ENCODE measurements at regions not wholly inside any gene's neighbourhood (a gene's known extent, or its start where the extent isn't known, plus 50 kb on each side); places are given as distances from the start of the nearest gene placed in this dataset.

GRCh38 chr18:22765896-22766295 is 167.2 kb upstream of the RBBP8 start:
- no peak overlapping the region for H2AFZ ChIP-seq (ENCODE audit: control insufficient read depth, low read depth, low read length)
- ChIA-PET SMC1A (ENCODE audit: uncharacterized antibody, unreplicated experiment) (interaction anchor here (1.1 kb wide), 1 partner anchor 8 kb away, joined by 4 read pairs; no protein-coding TSS in a partner anchor), RAD21 (ENCODE audit: unreplicated experiment) (no interaction called here), CTCF (no interaction called here), POLR2A (interaction anchor here (1.0 kb wide), 1 partner anchor 9 kb away, joined by 4 read pairs; no protein-coding TSS in a partner anchor)
- H3K36me3 ChIP-seq (ENCODE audit: control insufficient read depth in 2 of 2, insufficient read depth in 2 of 2, low read length in 1 of 2), result no peaks in the 10 kb centered on the region
- no peaks in the 10 kb centered on the region for H3K9me3 ChIP-seq (replicated peaks; ENCODE audit: control insufficient read depth, insufficient read depth, low read length)
- no peak overlapping the region for H3K4me2 ChIP-seq (ENCODE audit: control insufficient read depth, insufficient read depth)
- no peak overlapping the region for H3K9ac ChIP-seq (ENCODE audit: control insufficient read depth, insufficient read depth, low read length)
- H4K20me1 ChIP-seq (ENCODE audit: control insufficient read depth, insufficient read depth), result no peaks in the 10 kb centered on the region
- no peak overlapping the region for H3K27ac ChIP-seq (ENCODE audit: control insufficient read depth, insufficient read depth)
- no peaks in the 10 kb centered on the region for H3K27me3 ChIP-seq (replicated peaks in 1 of 2; ENCODE audit: control insufficient read depth in 2 of 2, insufficient read depth in 2 of 2, low read length in 1 of 2)
- no peaks in the 10 kb centered on the region for H3K79me2 ChIP-seq (ENCODE audit: control insufficient read depth, insufficient read depth, low read length)
- WGBS (ENCODE audit: insufficient coverage, insufficient replicate concordance, low lambda C conversion rate, missing lambda C conversion rate), result 0% methylated on average over 1 of the region's 1 CpG
- no peaks in the 10 kb centered on the region for H3K4me1 ChIP-seq (ENCODE audit: control insufficient read depth, insufficient read depth, low read length)
- no peak overlapping the region for H3K4me3 ChIP-seq
- FAIRE-seq, result no peak
- no peak for DNase-seq (ENCODE audit: low read depth, low spot score)
- no peak for ATAC-seq
- intact Hi-C loops (cut with micrococcal nuclease; ENCODE audit: unreplicated experiment) (no loop called here), in situ Hi-C loops (cut with MboI) (no loop called here)
- no TSS peak for BruUV-seq (replicated peaks)
- TF ChIP-seq ASH2L (IDR thresholded peaks at IDR 0.05; ENCODE audit: borderline replicate concordance, low read depth), result no peak
- no peak for TF ChIP-seq KDM1A (IDR thresholded peaks at IDR 0.05; ENCODE audit: borderline replicate concordance)
- no peak for TF ChIP-seq SUPT20H (IDR thresholded peaks at IDR 0.05; ENCODE audit: borderline replicate concordance, control insufficient read depth, low read depth, low read length)
- TF ChIP-seq CREM (IDR thresholded peaks at IDR 0.05; ENCODE audit: low read depth), result no peak
- TF ChIP-seq CHD2 (IDR thresholded peaks at IDR 0.05; ENCODE audit: borderline replicate concordance, low read depth, low read length), result no peak
- no peak for TF ChIP-seq ZBTB11 (CRISPR knock-in tag; IDR thresholded peaks at IDR 0.05)
- no peak for TF ChIP-seq PAX5 (IDR thresholded peaks at IDR 0.05; ENCODE audit: borderline replicate concordance, low read depth, low read length)
- TF ChIP-seq CEBPZ (IDR thresholded peaks at IDR 0.05; ENCODE audit: low read depth, low read length), result no peak
- TF ChIP-seq BCLAF1 (IDR thresholded peaks at IDR 0.05), result no peak
- no peak for TF ChIP-seq CHD1 (IDR thresholded peaks at IDR 0.05; ENCODE audit: low read depth, low read length)
- no peak for TF ChIP-seq ZNF592 (IDR thresholded peaks at IDR 0.05)

Measured in GM12878 (cell line).